ENCODE measurements at regions not wholly inside any gene's neighbourhood (a gene's known extent, or its start where the extent isn't known, plus 50 kb on each side); places are given as distances from the start of the nearest gene placed in this dataset.

- H3K27ac ChIP-seq (ENCODE audit: low read depth, low read length, severe bottlenecking): no peak overlapping the region
- no peaks in the 10 kb centered on the region for H3K36me3 ChIP-seq (ENCODE audit: control insufficient read depth, insufficient read depth, low read length)
- no peak overlapping the region for H3K4me3 ChIP-seq (ENCODE audit: extremely low read depth, insufficient read depth, low read length, poor library complexity, severe bottlenecking)
- no peaks in the 10 kb centered on the region for H3K9me3 ChIP-seq (ENCODE audit: control insufficient read depth, low read length)
- no peaks in the 10 kb centered on the region for H3K4me1 ChIP-seq (ENCODE audit: control insufficient read depth, insufficient read depth, low read length, poor library complexity, severe bottlenecking)
- 90% methylated on average over 4 of the region's 4 CpGs; no CpG with 5 or more reads in 1 of the 2 experiments for WGBS, 2 experiments (ENCODE audit: insufficient coverage in 2 of 2)
Measured at GRCh38 chr10:117635826-117636225, 93.3 kb downstream of the EMX2 start.

- 82 to 90% methylated on average over 2 of the region's 2 CpGs for WGBS, 2 experiments (ENCODE audit: insufficient coverage in 2 of 2)
- Histone ChIP-seq H3K4me1 (ENCODE audit: control insufficient read depth, insufficient read depth, low read length, poor library complexity, severe bottlenecking) (no peaks in the 10 kb centered on the region), H3K36me3 (ENCODE audit: control insufficient read depth, insufficient read depth, low read length) (no peaks in the 10 kb centered on the region), H3K4me3 (ENCODE audit: extremely low read depth, insufficient read depth, low read length, poor library complexity, severe bottlenecking) (no peak overlapping the region), H3K9me3 (ENCODE audit: control insufficient read depth, low read length) (no peaks in the 10 kb centered on the region), H3K27ac (ENCODE audit: low read depth, low read length, severe bottlenecking) (no peak overlapping the region)
Measured at GRCh38 chr10:117638200-117638599, 95.7 kb downstream of the EMX2 start.

GRCh38 chr10:117638664-117639200 lies 96.2 kb downstream of the EMX2 start:
- Histone ChIP-seq H3K36me3 (ENCODE audit: control insufficient read depth, insufficient read depth, low read length) (no peaks in the 10 kb centered on the region), H3K9me3 (ENCODE audit: control insufficient read depth, low read length) (no peaks in the 10 kb centered on the region), H3K4me3 (ENCODE audit: extremely low read depth, insufficient read depth, low read length, poor library complexity, severe bottlenecking) (no peak overlapping the region), H3K4me1 (ENCODE audit: control insufficient read depth, insufficient read depth, low read length, poor library complexity, severe bottlenecking) (no peaks in the 10 kb centered on the region), H3K27ac (ENCODE audit: low read depth, low read length, severe bottlenecking) (no peak overlapping the region)
- no CpG with 5 or more reads among the region's 1 CpG for WGBS, 2 experiments (ENCODE audit: insufficient coverage in 2 of 2)

GRCh38 chr10:117640406-117640805 lies 97.9 kb downstream of the EMX2 start:
- WGBS, 2 experiments (ENCODE audit: insufficient coverage in 2 of 2): no CpG with 5 or more reads among the region's 1 CpG
- H3K9me3 ChIP-seq (ENCODE audit: control insufficient read depth, low read length): no peaks in the 10 kb centered on the region
- no peak overlapping the region for H3K4me3 ChIP-seq (ENCODE audit: extremely low read depth, insufficient read depth, low read length, poor library complexity, severe bottlenecking)
- no peak overlapping the region for H3K27ac ChIP-seq (ENCODE audit: low read depth, low read length, severe bottlenecking)
- no peaks in the 10 kb centered on the region for H3K36me3 ChIP-seq (ENCODE audit: control insufficient read depth, insufficient read depth, low read length)
- no peaks in the 10 kb centered on the region for H3K4me1 ChIP-seq (ENCODE audit: control insufficient read depth, insufficient read depth, low read length, poor library complexity, severe bottlenecking)

- no peaks in the 10 kb centered on the region for H3K4me1 ChIP-seq (ENCODE audit: control insufficient read depth, insufficient read depth, low read length, poor library complexity, severe bottlenecking)
- no peaks in the 10 kb centered on the region for H3K36me3 ChIP-seq (ENCODE audit: control insufficient read depth, insufficient read depth, low read length)
- no peaks in the 10 kb centered on the region for H3K9me3 ChIP-seq (ENCODE audit: control insufficient read depth, low read length)
- H3K4me3 ChIP-seq (ENCODE audit: extremely low read depth, insufficient read depth, low read length, poor library complexity, severe bottlenecking): no peak overlapping the region
- WGBS, 2 experiments (ENCODE audit: insufficient coverage in 2 of 2): 81 to 88% methylated on average over 1 to 4 of the region's 5 CpGs
- no peak overlapping the region for H3K27ac ChIP-seq (ENCODE audit: low read depth, low read length, severe bottlenecking)
Measured at GRCh38 chr10:117646718-117647117, 104.2 kb downstream of the EMX2 start.

GRCh38 chr10:117647306-117647705 lies 104.8 kb downstream of the EMX2 start:
- 73 to 78% methylated on average over 5 to 6 of the region's 6 CpGs for WGBS, 2 experiments (ENCODE audit: insufficient coverage in 2 of 2)

GRCh38 chr10:117651121-117651520 lies 108.6 kb downstream of the EMX2 start:
- 83 to 95% methylated on average over 2 to 4 of the region's 5 CpGs for WGBS, 2 experiments (ENCODE audit: insufficient coverage in 2 of 2)
- Histone ChIP-seq H3K36me3 (ENCODE audit: control insufficient read depth, insufficient read depth, low read length) (no peaks in the 10 kb centered on the region), H3K4me1 (ENCODE audit: control insufficient read depth, insufficient read depth, low read length, poor library complexity, severe bottlenecking) (peaks cover 7% of the 10 kb centered on the region), H3K4me3 (ENCODE audit: extremely low read depth, insufficient read depth, low read length, poor library complexity, severe bottlenecking) (no peak overlapping the region), H3K9me3 (ENCODE audit: control insufficient read depth, low read length) (no peaks in the 10 kb centered on the region), H3K27ac (ENCODE audit: low read depth, low read length, severe bottlenecking) (no peak overlapping the region)

More at GRCh38 chr10:117647306-117647705, 104.8 kb downstream of the EMX2 start:
- Histone ChIP-seq H3K9me3 (ENCODE audit: control insufficient read depth, low read length) (no peaks in the 10 kb centered on the region), H3K4me3 (ENCODE audit: extremely low read depth, insufficient read depth, low read length, poor library complexity, severe bottlenecking) (no peak overlapping the region), H3K4me1 (ENCODE audit: control insufficient read depth, insufficient read depth, low read length, poor library complexity, severe bottlenecking) (peaks cover 1% of the 10 kb centered on the region), H3K27ac (ENCODE audit: low read depth, low read length, severe bottlenecking) (no peak overlapping the region), H3K36me3 (ENCODE audit: control insufficient read depth, insufficient read depth, low read length) (no peaks in the 10 kb centered on the region)

- 95 to 100% methylated on average over 2 of the region's 3 CpGs for WGBS, 2 experiments (ENCODE audit: insufficient coverage in 2 of 2)
- Histone ChIP-seq H3K27ac (ENCODE audit: low read depth, low read length, severe bottlenecking) (no peak overlapping the region), H3K4me3 (ENCODE audit: extremely low read depth, insufficient read depth, low read length, poor library complexity, severe bottlenecking) (no peak overlapping the region), H3K9me3 (ENCODE audit: control insufficient read depth, low read length) (no peaks in the 10 kb centered on the region), H3K4me1 (ENCODE audit: control insufficient read depth, insufficient read depth, low read length, poor library complexity, severe bottlenecking) (peaks cover 7% of the 10 kb centered on the region), H3K36me3 (ENCODE audit: control insufficient read depth, insufficient read depth, low read length) (no peaks in the 10 kb centered on the region)
Measured at GRCh38 chr10:117652228-117653169, 110.0 kb downstream of the EMX2 start.

GRCh38 chr10:117653170-117653515 lies 110.6 kb downstream of the EMX2 start:
- H3K9me3 ChIP-seq (ENCODE audit: control insufficient read depth, low read length): no peaks in the 10 kb centered on the region
- H3K36me3 ChIP-seq (ENCODE audit: control insufficient read depth, insufficient read depth, low read length): no peaks in the 10 kb centered on the region
- H3K4me3 ChIP-seq (ENCODE audit: extremely low read depth, insufficient read depth, low read length, poor library complexity, severe bottlenecking): no peak overlapping the region
- H3K4me1 ChIP-seq (ENCODE audit: control insufficient read depth, insufficient read depth, low read length, poor library complexity, severe bottlenecking): peaks cover 7% of the 10 kb centered on the region
- no peak overlapping the region for H3K27ac ChIP-seq (ENCODE audit: low read depth, low read length, severe bottlenecking)

- no peaks in the 10 kb centered on the region for H3K9me3 ChIP-seq (ENCODE audit: control insufficient read depth, low read length)
- no peaks in the 10 kb centered on the region for H3K36me3 ChIP-seq (ENCODE audit: control insufficient read depth, insufficient read depth, low read length)
- H3K27ac ChIP-seq (ENCODE audit: low read depth, low read length, severe bottlenecking): no peak overlapping the region
- no peak overlapping the region for H3K4me3 ChIP-seq (ENCODE audit: extremely low read depth, insufficient read depth, low read length, poor library complexity, severe bottlenecking)
- H3K4me1 ChIP-seq (ENCODE audit: control insufficient read depth, insufficient read depth, low read length, poor library complexity, severe bottlenecking): peaks cover 7% of the 10 kb centered on the region
Measured at GRCh38 chr10:117654105-117654504, 111.6 kb downstream of the EMX2 start.
